PC-3 (cell line): ENCODE measurements at regions not wholly inside any gene's neighbourhood (a gene's known extent, or its start where the extent isn't known, plus 50 kb on each side); places are given as distances from the start of the nearest gene placed in this dataset.

ENCODE experiments used
- CTCF ChIP-seq: fragments of 300-600 bp; sonication (generic); conservative IDR thresholded peaks from 2 replicates; pipeline ENCODE4 v1.5.1; 2017; ENCODE audit warnings: antibody characterized with exemption, low read depth, mild to moderate bottlenecking, low read length
- EZH2 ChIP-seq: fragments of 300-600 bp; sonication (generic); IDR thresholded peaks from one replicate; pipeline ENCODE4 v1.6.1; 2017; ENCODE audit warnings: antibody characterized with exemption, mild to moderate bottlenecking, low read length; ENCODE audit not compliant: unreplicated experiment

DNA sequence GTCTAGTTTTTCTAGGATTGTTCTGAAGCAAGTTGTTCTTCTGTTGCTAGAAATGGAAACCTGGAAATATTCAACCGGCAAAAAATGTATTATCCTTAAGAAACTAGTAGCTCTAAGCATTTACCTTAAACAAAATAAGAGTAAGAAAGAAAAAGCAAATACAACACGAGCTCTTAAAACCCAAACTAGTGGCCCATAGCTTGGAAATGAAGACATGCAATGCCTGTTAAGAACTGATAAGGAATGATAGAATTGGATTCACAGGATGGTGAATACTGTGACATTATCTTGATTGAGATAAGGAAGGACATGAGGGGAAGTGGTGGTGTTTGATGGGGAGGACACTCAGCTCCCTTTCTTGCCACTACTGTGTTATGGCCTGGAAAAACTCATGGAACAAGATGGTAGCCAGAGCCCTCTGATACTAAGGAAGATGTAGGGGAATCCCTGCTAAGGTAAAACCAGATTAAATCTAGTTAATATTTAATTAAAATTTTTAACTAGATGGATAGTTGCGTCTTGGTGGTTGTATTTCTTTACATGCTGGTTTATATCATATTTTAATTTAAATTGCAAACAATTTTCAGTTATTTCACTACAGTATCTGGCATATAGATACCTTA is 193.8 kb downstream of the LPIN1 start:
- no peak for TF ChIP-seq CTCF
- no peak for TF ChIP-seq EZH2
